SH-SY5Y (cell line): ENCODE measurements at regions not wholly inside any gene's neighbourhood (a gene's known extent, or its start where the extent isn't known, plus 50 kb on each side); places are given as distances from the start of the nearest gene placed in this dataset.

Experiments used
- GATA2 ChIP-seq: IDR thresholded peaks from 2 replicates; pipeline ENCODE4 v1.6.1; 2011; ENCODE audit warnings: mild to moderate bottlenecking, low read depth, low read length
- GATA3 ChIP-seq: IDR thresholded peaks from 2 replicates; pipeline ENCODE4 v1.6.1; 2011; ENCODE audit warnings: low read depth, mild to moderate bottlenecking, low read length, moderate library complexity

- TF ChIP-seq GATA3 (no peak), GATA2 (no peak)
Observed at GRCh38 chr2:167345559-167345958, 457.3 kb downstream of the XIRP2 start.
